HEK293 (cell line): ENCODE measurements at regions not wholly inside any gene's neighbourhood (a gene's known extent, or its start where the extent isn't known, plus 50 kb on each side); places are given as distances from the start of the nearest gene placed in this dataset.

Source experiments
- KLF10 ChIP-seq: fragments of 450-650 bp; IDR thresholded peaks from 2 replicates; pipeline ENCODE4 v1.5.1; 2018; ENCODE audit warnings: missing biosample characterization, mild to moderate bottlenecking, missing genetic modification characterization
- SETDB1 ChIP-seq: IDR thresholded peaks from one replicate; pipeline ENCODE4 v1.6.1; 2017; ENCODE audit warnings: mild to moderate bottlenecking, low read length, moderate library complexity, mixed read lengths; ENCODE audit not compliant: insufficient read length
- YY1 ChIP-seq: fragments of 450-650 bp; formaldehyde crosslinking; IDR thresholded peaks from 2 replicates; pipeline ENCODE4 v1.5.1; 2018; ENCODE audit warnings: missing biosample characterization, missing genetic modification characterization
- ZBTB17 ChIP-seq: fragments of 450-650 bp; formaldehyde crosslinking; IDR thresholded peaks from 2 replicates; pipeline ENCODE4 v1.5.1; 2016; ENCODE audit warnings: missing biosample characterization, missing genetic modification characterization
- ZNF473 ChIP-seq: fragments of 450-650 bp; formaldehyde crosslinking; IDR thresholded peaks from 2 replicates; pipeline ENCODE4 v1.5.1; 2017; ENCODE audit warnings: missing biosample characterization, missing genetic modification characterization
- ZNF768 ChIP-seq: fragments of 450-650 bp; formaldehyde crosslinking; IDR thresholded peaks from 2 replicates; pipeline ENCODE4 v1.5.1; 2018; ENCODE audit warnings: missing biosample characterization, mild to moderate bottlenecking, missing genetic modification characterization
- TF ChIP-seq, protein P1 (sequence below): fragments of 450-650 bp; formaldehyde crosslinking; IDR thresholded peaks from 2 replicates; pipeline ENCODE4 v1.5.1; 2016; ENCODE audit warnings: missing biosample characterization, missing genetic modification characterization
- TF ChIP-seq, protein P2 (sequence below): fragments of 450-650 bp; formaldehyde crosslinking; IDR thresholded peaks from 2 replicates; pipeline ENCODE4 v1.5.1; 2016; ENCODE audit warnings: missing biosample characterization, missing genetic modification characterization
- TF ChIP-seq, protein P3 (sequence below): fragments of 450-650 bp; formaldehyde crosslinking; conservative IDR thresholded peaks from 2 replicates; pipeline ENCODE4 v1.5.1; 2016; ENCODE audit warnings: low read depth, missing biosample characterization, missing genetic modification characterization

DNA sequence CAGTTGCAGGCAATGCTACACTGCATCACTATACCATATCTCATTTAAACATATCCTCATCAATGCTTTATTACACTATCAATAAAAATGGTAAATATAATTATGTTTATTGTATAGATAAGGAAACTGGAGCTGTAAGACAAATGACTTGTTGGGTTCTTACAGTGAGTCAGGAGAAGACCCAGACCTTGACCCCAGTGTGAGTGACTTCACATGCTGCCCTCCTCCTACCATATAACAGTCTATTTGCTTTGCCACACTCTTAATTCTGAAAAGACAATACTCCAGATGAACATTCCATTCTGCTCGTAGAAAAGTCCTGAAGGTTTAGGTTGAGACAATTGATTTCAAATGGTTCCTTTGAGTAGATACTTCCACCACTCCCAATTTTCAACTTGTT lies 550.5 kb downstream of the PLPP3 start:
- no peak for TF ChIP-seq SETDB1
- TF ChIP-seq ZBTB17 (tag by site-specific recombination), result no peak
- TF ChIP-seq, protein P1, sequence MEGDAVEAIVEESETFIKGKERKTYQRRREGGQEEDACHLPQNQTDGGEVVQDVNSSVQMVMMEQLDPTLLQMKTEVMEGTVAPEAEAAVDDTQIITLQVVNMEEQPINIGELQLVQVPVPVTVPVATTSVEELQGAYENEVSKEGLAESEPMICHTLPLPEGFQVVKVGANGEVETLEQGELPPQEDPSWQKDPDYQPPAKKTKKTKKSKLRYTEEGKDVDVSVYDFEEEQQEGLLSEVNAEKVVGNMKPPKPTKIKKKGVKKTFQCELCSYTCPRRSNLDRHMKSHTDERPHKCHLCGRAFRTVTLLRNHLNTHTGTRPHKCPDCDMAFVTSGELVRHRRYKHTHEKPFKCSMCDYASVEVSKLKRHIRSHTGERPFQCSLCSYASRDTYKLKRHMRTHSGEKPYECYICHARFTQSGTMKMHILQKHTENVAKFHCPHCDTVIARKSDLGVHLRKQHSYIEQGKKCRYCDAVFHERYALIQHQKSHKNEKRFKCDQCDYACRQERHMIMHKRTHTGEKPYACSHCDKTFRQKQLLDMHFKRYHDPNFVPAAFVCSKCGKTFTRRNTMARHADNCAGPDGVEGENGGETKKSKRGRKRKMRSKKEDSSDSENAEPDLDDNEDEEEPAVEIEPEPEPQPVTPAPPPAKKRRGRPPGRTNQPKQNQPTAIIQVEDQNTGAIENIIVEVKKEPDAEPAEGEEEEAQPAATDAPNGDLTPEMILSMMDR (tag by site-specific recombination), result no peak
- no peak for TF ChIP-seq KLF10 (tag by site-specific recombination)
- TF ChIP-seq ZNF473 (tag by site-specific recombination), result no peak
- TF ChIP-seq YY1, result no peak
- TF ChIP-seq ZNF768 (tag by site-specific recombination), result no peak
- TF ChIP-seq, protein P2, sequence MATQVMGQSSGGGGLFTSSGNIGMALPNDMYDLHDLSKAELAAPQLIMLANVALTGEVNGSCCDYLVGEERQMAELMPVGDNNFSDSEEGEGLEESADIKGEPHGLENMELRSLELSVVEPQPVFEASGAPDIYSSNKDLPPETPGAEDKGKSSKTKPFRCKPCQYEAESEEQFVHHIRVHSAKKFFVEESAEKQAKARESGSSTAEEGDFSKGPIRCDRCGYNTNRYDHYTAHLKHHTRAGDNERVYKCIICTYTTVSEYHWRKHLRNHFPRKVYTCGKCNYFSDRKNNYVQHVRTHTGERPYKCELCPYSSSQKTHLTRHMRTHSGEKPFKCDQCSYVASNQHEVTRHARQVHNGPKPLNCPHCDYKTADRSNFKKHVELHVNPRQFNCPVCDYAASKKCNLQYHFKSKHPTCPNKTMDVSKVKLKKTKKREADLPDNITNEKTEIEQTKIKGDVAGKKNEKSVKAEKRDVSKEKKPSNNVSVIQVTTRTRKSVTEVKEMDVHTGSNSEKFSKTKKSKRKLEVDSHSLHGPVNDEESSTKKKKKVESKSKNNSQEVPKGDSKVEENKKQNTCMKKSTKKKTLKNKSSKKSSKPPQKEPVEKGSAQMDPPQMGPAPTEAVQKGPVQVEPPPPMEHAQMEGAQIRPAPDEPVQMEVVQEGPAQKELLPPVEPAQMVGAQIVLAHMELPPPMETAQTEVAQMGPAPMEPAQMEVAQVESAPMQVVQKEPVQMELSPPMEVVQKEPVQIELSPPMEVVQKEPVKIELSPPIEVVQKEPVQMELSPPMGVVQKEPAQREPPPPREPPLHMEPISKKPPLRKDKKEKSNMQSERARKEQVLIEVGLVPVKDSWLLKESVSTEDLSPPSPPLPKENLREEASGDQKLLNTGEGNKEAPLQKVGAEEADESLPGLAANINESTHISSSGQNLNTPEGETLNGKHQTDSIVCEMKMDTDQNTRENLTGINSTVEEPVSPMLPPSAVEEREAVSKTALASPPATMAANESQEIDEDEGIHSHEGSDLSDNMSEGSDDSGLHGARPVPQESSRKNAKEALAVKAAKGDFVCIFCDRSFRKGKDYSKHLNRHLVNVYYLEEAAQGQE, result no peak
- TF ChIP-seq, protein P3, sequence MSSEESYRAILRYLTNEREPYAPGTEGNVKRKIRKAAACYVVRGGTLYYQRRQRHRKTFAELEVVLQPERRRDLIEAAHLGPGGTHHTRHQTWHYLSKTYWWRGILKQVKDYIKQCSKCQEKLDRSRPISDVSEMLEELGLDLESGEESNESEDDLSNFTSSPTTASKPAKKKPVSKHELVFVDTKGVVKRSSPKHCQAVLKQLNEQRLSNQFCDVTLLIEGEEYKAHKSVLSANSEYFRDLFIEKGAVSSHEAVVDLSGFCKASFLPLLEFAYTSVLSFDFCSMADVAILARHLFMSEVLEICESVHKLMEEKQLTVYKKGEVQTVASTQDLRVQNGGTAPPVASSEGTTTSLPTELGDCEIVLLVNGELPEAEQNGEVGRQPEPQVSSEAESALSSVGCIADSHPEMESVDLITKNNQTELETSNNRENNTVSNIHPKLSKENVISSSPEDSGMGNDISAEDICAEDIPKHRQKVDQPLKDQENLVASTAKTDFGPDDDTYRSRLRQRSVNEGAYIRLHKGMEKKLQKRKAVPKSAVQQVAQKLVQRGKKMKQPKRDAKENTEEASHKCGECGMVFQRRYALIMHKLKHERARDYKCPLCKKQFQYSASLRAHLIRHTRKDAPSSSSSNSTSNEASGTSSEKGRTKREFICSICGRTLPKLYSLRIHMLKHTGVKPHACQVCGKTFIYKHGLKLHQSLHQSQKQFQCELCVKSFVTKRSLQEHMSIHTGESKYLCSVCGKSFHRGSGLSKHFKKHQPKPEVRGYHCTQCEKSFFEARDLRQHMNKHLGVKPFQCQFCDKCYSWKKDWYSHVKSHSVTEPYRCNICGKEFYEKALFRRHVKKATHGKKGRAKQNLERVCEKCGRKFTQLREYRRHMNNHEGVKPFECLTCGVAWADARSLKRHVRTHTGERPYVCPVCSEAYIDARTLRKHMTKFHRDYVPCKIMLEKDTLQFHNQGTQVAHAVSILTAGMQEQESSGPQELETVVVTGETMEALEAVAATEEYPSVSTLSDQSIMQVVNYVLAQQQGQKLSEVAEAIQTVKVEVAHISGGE (tag by site-specific recombination), result no peak
